B cell (primary cell): ENCODE measurements at regions not wholly inside any gene's neighbourhood (a gene's known extent, or its start where the extent isn't known, plus 50 kb on each side); places are given as distances from the start of the nearest gene placed in this dataset.

ENCODE experiments used
- ATAC-seq: fragments of 200-7000 bp; cut with Tn5 transposase; one replicate; pipeline ENCODE4 v1.10.0; 2021; ENCODE audit warnings: low read depth, mild to moderate bottlenecking, moderate number of reproducible peaks, moderate library complexity
- CTCF ChIA-PET: fragments of 350-600 bp; sonication (Branson Sonifier 250); formaldehyde crosslinking; loops from one replicate; lab custom pipeline; 2021; ENCODE audit warnings: antibody characterized with exemption, inconsistent platforms; lab: Charles Lee
- POLR2A ChIA-PET: fragments of 350-600 bp; sonication (Branson Sonifier 250); formaldehyde crosslinking; loops from one replicate; lab custom pipeline; 2021; ENCODE audit warnings: antibody characterized with exemption; lab: Charles Lee
- DNase-seq: peaks from one replicate; pipeline ENCODE4 v3.0.0; 2013
- H2AFZ ChIP-seq: 2 replicates; pipeline ENCODE4 v1.6.1; 2012; ENCODE audit warnings: mild to moderate bottlenecking, low read depth, low read length; ENCODE audit not compliant: insufficient read depth, poor library complexity, severe bottlenecking
- H3K27ac ChIP-seq, 2 donors: 1 replicate in 1 of 2; 2 replicates in 1 of 2; pipeline ENCODE4 v1.5.1; 2012 to 2013; ENCODE audit warnings: low read length in 2 of 2, mild to moderate bottlenecking in 2 of 2, moderate library complexity in 1 of 2
- H3K27me3 ChIP-seq, 4 experiments: fragments of 200-600 bp in 1 of 4; sonication (generic) in 1 of 4; replicated peaks in 1 of 4; 1 replicate in 2 of 4; 2 replicates in 2 of 4; pipeline versions ENCODE4 v1.6.1 to v1.7.0; 2013 to 2016; ENCODE audit warnings: low read length in 3 of 4, mild to moderate bottlenecking in 2 of 4, mixed read lengths in 1 of 4, moderate library complexity in 1 of 4; ENCODE audit not compliant: insufficient read depth in 4 of 4, control insufficient read depth in 3 of 4; ENCODE audit errors: control extremely low read depth in 1 of 4
- H3K36me3 ChIP-seq, 2 experiments: replicated peaks in 1 of 2; 1 replicate in 1 of 2; 2 replicates in 1 of 2; pipeline versions ENCODE4 v1.6.1 to v1.7.1; 2013; ENCODE audit warnings: low read length in 1 of 2; ENCODE audit not compliant: insufficient read depth in 2 of 2, control insufficient read depth in 1 of 2; ENCODE audit errors: control extremely low read depth in 1 of 2, extremely low read depth in 1 of 2
- H3K4me1 ChIP-seq, 2 donors: fragments of 200-600 bp in 1 of 2; sonication (generic) in 1 of 2; 1 replicate in 1 of 2; 2 replicates in 1 of 2; pipeline versions ENCODE4 v1.5.1 to v1.6.1; 2013 to 2017; ENCODE audit warnings: low read length in 2 of 2; ENCODE audit not compliant: control insufficient read depth in 2 of 2, insufficient read depth in 2 of 2
- H3K4me2 ChIP-seq: replicated peaks from 2 replicates; pipeline ENCODE3; 2012; ENCODE audit warnings: mild to moderate bottlenecking, low read depth, low read length; ENCODE audit not compliant: poor library complexity, severe bottlenecking
- H3K4me3 ChIP-seq, 5 experiments: fragments of 200-600 bp in 1 of 5; sonication (generic) in 1 of 5; 1 replicate in 3 of 5; 2 replicates in 2 of 5; pipeline versions ENCODE4 v1.5.1 to v1.7.0; 2011 to 2016; ENCODE audit warnings: low read length in 4 of 5, mild to moderate bottlenecking in 4 of 5, low read depth in 2 of 5, control low read depth in 1 of 5, moderate library complexity in 1 of 5; ENCODE audit not compliant: insufficient read depth in 1 of 5; ENCODE audit errors: control extremely low read depth in 1 of 5, extremely low read depth in 1 of 5
- H3K79me2 ChIP-seq: fragments of 200-600 bp; sonication (generic); one replicate; pipeline ENCODE4 v1.6.0; 2016; ENCODE audit warnings: low read length; ENCODE audit not compliant: control insufficient read depth, insufficient read depth
- H3K9ac ChIP-seq: fragments of 200-600 bp; sonication (generic); 2 replicates; pipeline ENCODE4 v1.6.1; 2017; ENCODE audit warnings: mild to moderate bottlenecking, low read length, moderate library complexity
- H3K9me3 ChIP-seq, 3 donors: one replicate each; pipeline versions ENCODE4 v1.6.1 to v1.7.1; 2013; ENCODE audit warnings: low read length in 2 of 3; ENCODE audit not compliant: control insufficient read depth in 2 of 3, insufficient read depth in 1 of 3; ENCODE audit errors: control extremely low read depth in 1 of 3
- H4K20me1 ChIP-seq: 2 replicates; pipeline ENCODE4 v1.6.0; 2012; ENCODE audit warnings: mild to moderate bottlenecking, low read length; ENCODE audit not compliant: insufficient read depth, control insufficient read depth, poor library complexity, severe bottlenecking
- H3K27ac Mint-ChIP-seq: one replicate; pipeline ENCODE4 v1.8.0; 2021; ENCODE audit warnings: mixed read lengths
- H3K27me3 Mint-ChIP-seq: one replicate; pipeline ENCODE4 v1.8.0; 2021; ENCODE audit warnings: mixed read lengths
- H3K4me1 Mint-ChIP-seq: one replicate; pipeline ENCODE4 v1.8.0; 2021; ENCODE audit warnings: mixed read lengths
- H3K4me3 Mint-ChIP-seq: one replicate; pipeline ENCODE4 v1.8.0; 2021; ENCODE audit warnings: mixed read lengths
- H3K9me3 Mint-ChIP-seq: one replicate; pipeline ENCODE4 v1.8.0; 2022; ENCODE audit warnings: mixed read lengths; ENCODE audit not compliant: insufficient read depth
- CTCF ChIP-seq: fragments of 200-600 bp; IDR thresholded peaks from one replicate; pipeline ENCODE4 v1.8.0; 2022; ENCODE audit warnings: antibody characterized with exemption, mild to moderate bottlenecking
- EZH2 ChIP-seq: IDR thresholded peaks from 2 replicates; pipeline ENCODE4 v1.6.1; 2012; ENCODE audit warnings: borderline replicate concordance, low read depth, mild to moderate bottlenecking, moderate library complexity, low read length; ENCODE audit not compliant: insufficient read depth, poor library complexity, severe bottlenecking
- WGBS: methylation state at CpG from one replicate; pipeline ENCODE4 v1.1.5; 2013; ENCODE audit warnings: missing lambda C conversion rate; ENCODE audit not compliant: insufficient coverage; 5-methylcytosine and 5-hydroxymethylcytosine counted together
- intact Hi-C: fragments of 100-400 bp; cut with micrococcal nuclease; formaldehyde crosslinking; loops from one replicate; pipeline ENCODE4 v1.10.0; 2022

- 91% methylated on average over 7 of the region's 16 CpGs for WGBS
- Mint-ChIP-seq H3K27me3 (peaks cover 14% of the 10 kb centered on the region), H3K27ac (no peak overlapping the region)
Measured at GRCh38 chr2:132255714-132256113, 94.0 kb upstream of the ANKRD30BL start.

More at GRCh38 chr2:132255714-132256113, 94.0 kb upstream of the ANKRD30BL start:
- Mint-ChIP-seq H3K4me1 (no peaks in the 10 kb centered on the region), H3K9me3 (peaks cover 3% of the 10 kb centered on the region), H3K4me3 (no peak overlapping the region)
- Histone ChIP-seq H3K79me2 (no peaks in the 10 kb centered on the region), H4K20me1 (no peaks in the 10 kb centered on the region), H3K27ac (no peak overlapping the region), H3K9ac (no peak overlapping the region), H3K4me1 (no peaks in the 10 kb centered on the region), H3K27me3 (peaks cover 0 to 10% (median 0%) of the 10 kb centered on the region in 4 experiments), H3K36me3 (no peaks in the 10 kb centered on the region), H3K4me3 (no peak overlapping the region), H3K9me3 (peaks cover 0 to 44% (median 0%) of the 10 kb centered on the region in 3 donors), H3K4me2 (no peak overlapping the region), H2AFZ (no peak overlapping the region)
- intact Hi-C loops: no loop called here
- TF ChIP-seq CTCF: no peak
- TF ChIP-seq EZH2: no peak
- DNase-seq (no peak), ATAC-seq (no peak)
- ChIA-PET CTCF (no interaction called here), POLR2A (no interaction called here)
